ENCODE measurements at regions not wholly inside any gene's neighbourhood (a gene's known extent, or its start where the extent isn't known, plus 50 kb on each side); places are given as distances from the start of the nearest gene placed in this dataset.

GRCh38 chr4:124866301-124866700 lies 153.8 kb upstream of the ANKRD50 start:
- DNase-seq (ENCODE audit: low read depth): no peak
- TF ChIP-seq CTCF (IDR thresholded peaks at IDR 0.05; ENCODE audit: insufficient read depth, low read depth, low read length, missing control alignments): no peak
- H3K4me3 ChIP-seq (ENCODE audit: low read length): no peak overlapping the region

GRCh38 chr4:124863040-124863545 lies 150.6 kb upstream of the ANKRD50 start:
- no peak for TF ChIP-seq CTCF (IDR thresholded peaks at IDR 0.05; ENCODE audit: insufficient read depth, low read depth, low read length, missing control alignments)
- no peak overlapping the region for H3K4me3 ChIP-seq (ENCODE audit: low read length)
- DNase-seq (ENCODE audit: low read depth): peak; percentile 85

GRCh38 chr4:124862261-124862660 lies 149.7 kb upstream of the ANKRD50 start:
- no peak for TF ChIP-seq CTCF (IDR thresholded peaks at IDR 0.05; ENCODE audit: insufficient read depth, low read depth, low read length, missing control alignments)
- H3K4me3 ChIP-seq (ENCODE audit: low read length): no peak overlapping the region
- DNase-seq (ENCODE audit: low read depth): no peak

GRCh38 chr4:124861761-124862160 lies 149.2 kb upstream of the ANKRD50 start:
- no peak for DNase-seq (ENCODE audit: low read depth)
- no peak overlapping the region for H3K4me3 ChIP-seq (ENCODE audit: low read length)
- no peak for TF ChIP-seq CTCF (IDR thresholded peaks at IDR 0.05; ENCODE audit: insufficient read depth, low read depth, low read length, missing control alignments)

- peak; percentile 27 for DNase-seq (ENCODE audit: low read depth)
- H3K4me3 ChIP-seq (ENCODE audit: low read length): no peak overlapping the region
- TF ChIP-seq CTCF (IDR thresholded peaks at IDR 0.05; ENCODE audit: insufficient read depth, low read depth, low read length, missing control alignments): no peak
These were observed 142.4 kb upstream of the ANKRD50 start for GRCh38 chr4:124854968-124855367.

- peak; percentile 32 for DNase-seq (ENCODE audit: low read depth)
- TF ChIP-seq CTCF (IDR thresholded peaks at IDR 0.05; ENCODE audit: insufficient read depth, low read depth, low read length, missing control alignments): no peak
- no peak overlapping the region for H3K4me3 ChIP-seq (ENCODE audit: low read length)
These were observed 139.2 kb upstream of the ANKRD50 start for GRCh38 chr4:124851741-124852140.

GRCh38 chr4:124846306-124846705 lies 133.8 kb upstream of the ANKRD50 start:
- TF ChIP-seq CTCF (IDR thresholded peaks at IDR 0.05; ENCODE audit: insufficient read depth, low read depth, low read length, missing control alignments): no peak
- H3K4me3 ChIP-seq (ENCODE audit: low read length): no peak overlapping the region
- peak; percentile 76 for DNase-seq (ENCODE audit: low read depth)
